ENCODE measurements at regions not wholly inside any gene's neighbourhood (a gene's known extent, or its start where the extent isn't known, plus 50 kb on each side); places are given as distances from the start of the nearest gene placed in this dataset.
"Not testable (repeated sequence)": the region's sequence is repeated elsewhere in the genome, so short reads cannot be mapped to it uniquely, and the experiment has no call there.

GRCh38 chrX:77299549-77299948 is 147.6 kb upstream of the FGF16 start:
- no peak overlapping the region for H3K4me3 ChIP-seq (ENCODE audit: low read depth, low read length)
- no peak for TF ChIP-seq CTCF (IDR thresholded peaks at IDR 0.05; ENCODE audit: borderline replicate concordance, insufficient read depth, low read depth, low read length)

GRCh38 chrX:77342004-77342403 is 105.2 kb upstream of the FGF16 start:
- no peak overlapping the region for H3K4me3 ChIP-seq (ENCODE audit: low read depth, low read length)
- no peak for TF ChIP-seq CTCF (IDR thresholded peaks at IDR 0.05; ENCODE audit: borderline replicate concordance, insufficient read depth, low read depth, low read length)

- no peak overlapping the region for H3K4me3 ChIP-seq (ENCODE audit: low read depth, low read length)
- TF ChIP-seq CTCF (IDR thresholded peaks at IDR 0.05; ENCODE audit: borderline replicate concordance, insufficient read depth, low read depth, low read length), result no peak
Observed at GRCh38 chrX:77346859-77347258, 100.3 kb upstream of the FGF16 start.

GRCh38 chrX:77347572-77347971 is 99.6 kb upstream of the FGF16 start:
- no peak for TF ChIP-seq CTCF (IDR thresholded peaks at IDR 0.05; ENCODE audit: borderline replicate concordance, insufficient read depth, low read depth, low read length)
- H3K4me3 ChIP-seq (ENCODE audit: low read depth, low read length), result no peak overlapping the region

GRCh38 chrX:77389891-77390290 is 57.3 kb upstream of the FGF16 start:
- H3K4me3 ChIP-seq (ENCODE audit: low read depth, low read length), result no peak overlapping the region
- no peak for TF ChIP-seq CTCF (IDR thresholded peaks at IDR 0.05; ENCODE audit: borderline replicate concordance, insufficient read depth, low read depth, low read length)

- H3K4me3 ChIP-seq (ENCODE audit: low read depth, low read length), result not testable (repeated sequence)
Observed at GRCh38 chrX:77390365-77390764, 56.8 kb upstream of the FGF16 start.

GRCh38 chrX:77396781-77397180 is 50.4 kb upstream of the FGF16 start:
- H3K4me3 ChIP-seq (ENCODE audit: low read depth, low read length), result no peak overlapping the region
- TF ChIP-seq CTCF (IDR thresholded peaks at IDR 0.05; ENCODE audit: borderline replicate concordance, insufficient read depth, low read depth, low read length), result no peak
